MM.1S (cell line): ENCODE measurements at regions not wholly inside any gene's neighbourhood (a gene's known extent, or its start where the extent isn't known, plus 50 kb on each side); places are given as distances from the start of the nearest gene placed in this dataset.

Experiments
- DNase-seq: peaks from one replicate; pipeline ENCODE4 v3.0.0-alpha.2; 2015
- H2AFZ ChIP-seq: fragments of 300-600 bp; sonication (generic); 2 replicates; pipeline ENCODE4 v1.6.0; 2016; ENCODE audit warnings: antibody characterized with exemption, low read length
- H3F3A ChIP-seq: fragments of 300-600 bp; sonication (generic); 2 replicates; pipeline ENCODE4 v1.6.1; 2016; ENCODE audit warnings: mild to moderate bottlenecking, antibody characterized with exemption, low read length, moderate library complexity, mixed read lengths; ENCODE audit not compliant: insufficient read depth
- H3K27ac ChIP-seq: fragments of 300-600 bp; sonication (generic); 2 replicates; pipeline ENCODE4 v1.5.1; 2016; ENCODE audit warnings: mild to moderate bottlenecking, low read length
- H3K27me3 ChIP-seq: fragments of 300-600 bp; sonication (generic); replicated peaks from 2 replicates; pipeline ENCODE4 v1.6.0; 2016; ENCODE audit warnings: low read length; ENCODE audit not compliant: insufficient read depth
- H3K36me3 ChIP-seq: fragments of 300-600 bp; sonication (generic); replicated peaks from 2 replicates; pipeline ENCODE4 v1.6.1; 2016; ENCODE audit warnings: mild to moderate bottlenecking, low read length, mixed read lengths; ENCODE audit not compliant: insufficient read depth
- H3K4me1 ChIP-seq: fragments of 300-600 bp; sonication (generic); 2 replicates; pipeline ENCODE4 v1.6.1; 2016; ENCODE audit warnings: low read length, mixed read lengths
- H3K4me2 ChIP-seq: fragments of 300-600 bp; sonication (generic); 2 replicates; pipeline ENCODE4 v1.6.0; 2016; ENCODE audit warnings: low read depth, low read length
- H3K4me3 ChIP-seq: fragments of 300-600 bp; sonication (generic); 2 replicates; pipeline ENCODE4 v1.5.1; 2016; ENCODE audit warnings: low read length, mixed read lengths
- H3K79me2 ChIP-seq: fragments of 300-600 bp; sonication (generic); 2 replicates; pipeline ENCODE4 v1.6.1; 2016; ENCODE audit warnings: mixed run types, low read length, mixed read lengths
- H3K9ac ChIP-seq: fragments of 300-600 bp; sonication (generic); 2 replicates; pipeline ENCODE4 v1.6.1; 2016; ENCODE audit warnings: low read length, mixed read lengths
- H3K9me2 ChIP-seq: fragments of 300-600 bp; sonication (generic); replicated peaks from 2 replicates; pipeline ENCODE4 v1.6.1; 2016; ENCODE audit warnings: mild to moderate bottlenecking, low read length, mixed read lengths; ENCODE audit not compliant: insufficient read depth
- H3K9me3 ChIP-seq: fragments of 300-600 bp; sonication (generic); replicated peaks from 2 replicates; pipeline ENCODE4 v1.6.1; 2016; ENCODE audit warnings: mild to moderate bottlenecking, low read length, mixed read lengths; ENCODE audit not compliant: insufficient read depth
- H4K20me1 ChIP-seq: fragments of 300-600 bp; sonication (generic); 2 replicates; pipeline ENCODE4 v1.6.1; 2016; ENCODE audit warnings: mild to moderate bottlenecking, low read length, moderate library complexity, mixed read lengths; ENCODE audit not compliant: insufficient read depth
- CTCF ChIP-seq: fragments of 300-600 bp; sonication (generic); IDR thresholded peaks from 2 replicates; pipeline ENCODE4 v1.5.1; 2016; ENCODE audit warnings: antibody characterized with exemption, low read length, mixed read lengths
- EZH2 ChIP-seq: fragments of 300-600 bp; sonication (generic); optimal IDR thresholded peaks from 2 replicates; pipeline ENCODE3; 2017; ENCODE audit warnings: low read depth, mild to moderate bottlenecking, antibody characterized with exemption, low read length, mixed read lengths
- EZH2phosphoT487 ChIP-seq: fragments of 300-600 bp; sonication (generic); IDR thresholded peaks from 2 replicates; pipeline ENCODE4 v1.6.1; 2018; ENCODE audit warnings: antibody characterized with exemption, low read length

- H4K20me1 ChIP-seq: no peaks in the 10 kb centered on the region
- peaks cover 17% of the 10 kb centered on the region; the same call in 1 of the 2 replicates for H3K27me3 ChIP-seq
- no peaks in the 10 kb centered on the region for H3K9me2 ChIP-seq
- no peak for DNase-seq
- no peak overlapping the region for H3K27ac ChIP-seq
- no peaks in the 10 kb centered on the region for H3F3A ChIP-seq
- no peak overlapping the region for H2AFZ ChIP-seq
- peaks cover 17% of the 10 kb centered on the region for H3K4me1 ChIP-seq
- no peak overlapping the region for H3K4me3 ChIP-seq
- H3K9me3 ChIP-seq: no peaks in the 10 kb centered on the region
- H3K79me2 ChIP-seq: no peaks in the 10 kb centered on the region
- H3K4me2 ChIP-seq: no peak overlapping the region
- H3K36me3 ChIP-seq: no peaks in the 10 kb centered on the region
- TF ChIP-seq EZH2 (no peak), CTCF (no peak), EZH2phosphoT487 (no peak)
- H3K9ac ChIP-seq: no peak overlapping the region
Measured at GRCh38 chr2:157075924-157076323, 181.6 kb upstream of the GALNT5 start.

- Histone ChIP-seq H3K27ac (no peak overlapping the region), H3K36me3 (no peaks in the 10 kb centered on the region), H3K9ac (no peak overlapping the region), H3K9me2 (no peaks in the 10 kb centered on the region), H3K4me2 (no peak overlapping the region), H3F3A (no peaks in the 10 kb centered on the region), H2AFZ (no peak overlapping the region), H4K20me1 (no peaks in the 10 kb centered on the region), H3K4me1 (peaks cover 17% of the 10 kb centered on the region), H3K9me3 (no peaks in the 10 kb centered on the region), H3K4me3 (no peak overlapping the region), H3K79me2 (no peaks in the 10 kb centered on the region), H3K27me3 (peaks cover 17% of the 10 kb centered on the region; the same call in 1 of the 2 replicates)
- no peak for TF ChIP-seq EZH2
- TF ChIP-seq CTCF: no peak
- TF ChIP-seq EZH2phosphoT487: no peak
- no peak for DNase-seq
Measured at GRCh38 chr2:157076526-157077161, 180.9 kb upstream of the GALNT5 start.

- TF ChIP-seq EZH2phosphoT487: no peak
- TF ChIP-seq EZH2: no peak
- no peaks in the 10 kb centered on the region for H3K79me2 ChIP-seq
- no peak overlapping the region for H3K27ac ChIP-seq
- H3K4me3 ChIP-seq: no peak overlapping the region
- H3K4me1 ChIP-seq: peaks cover 17% of the 10 kb centered on the region
- no peaks in the 10 kb centered on the region for H3K9me2 ChIP-seq
- no peaks in the 10 kb centered on the region for H3K9me3 ChIP-seq
- no peaks in the 10 kb centered on the region for H3F3A ChIP-seq
- peak overlapping the region; percentile 15; the same call in 1 of the 2 replicates for H3K4me2 ChIP-seq
- no peak overlapping the region for H3K9ac ChIP-seq
- H2AFZ ChIP-seq: no peak overlapping the region
- peak; percentile 62 for DNase-seq
- no peaks in the 10 kb centered on the region for H3K36me3 ChIP-seq
- H3K27me3 ChIP-seq: peaks cover 17% of the 10 kb centered on the region; the same call in 1 of the 2 replicates
- no peaks in the 10 kb centered on the region for H4K20me1 ChIP-seq
Measured at GRCh38 chr2:157077753-157078350, 179.7 kb upstream of the GALNT5 start.

GRCh38 chr2:157082950-157083349, 174.6 kb upstream of the GALNT5 start:
- H3F3A ChIP-seq: no peaks in the 10 kb centered on the region
- no peak overlapping the region for H3K4me3 ChIP-seq
- H2AFZ ChIP-seq: no peak overlapping the region
- no peaks in the 10 kb centered on the region for H4K20me1 ChIP-seq
- no peak overlapping the region for H3K27ac ChIP-seq
- no peaks in the 10 kb centered on the region for H3K79me2 ChIP-seq
- H3K27me3 ChIP-seq: no peaks in the 10 kb centered on the region
- H3K36me3 ChIP-seq: no peaks in the 10 kb centered on the region
- TF ChIP-seq CTCF (no peak), EZH2 (no peak), EZH2phosphoT487 (no peak)
- no peak overlapping the region for H3K9ac ChIP-seq
- no peak for DNase-seq
- H3K4me1 ChIP-seq: peaks cover 4% of the 10 kb centered on the region
- no peaks in the 10 kb centered on the region for H3K9me3 ChIP-seq
- H3K4me2 ChIP-seq: no peak overlapping the region
- H3K9me2 ChIP-seq: no peaks in the 10 kb centered on the region
